ENCODE measurements at regions not wholly inside any gene's neighbourhood (a gene's known extent, or its start where the extent isn't known, plus 50 kb on each side); places are given as distances from the start of the nearest gene placed in this dataset.

DNA sequence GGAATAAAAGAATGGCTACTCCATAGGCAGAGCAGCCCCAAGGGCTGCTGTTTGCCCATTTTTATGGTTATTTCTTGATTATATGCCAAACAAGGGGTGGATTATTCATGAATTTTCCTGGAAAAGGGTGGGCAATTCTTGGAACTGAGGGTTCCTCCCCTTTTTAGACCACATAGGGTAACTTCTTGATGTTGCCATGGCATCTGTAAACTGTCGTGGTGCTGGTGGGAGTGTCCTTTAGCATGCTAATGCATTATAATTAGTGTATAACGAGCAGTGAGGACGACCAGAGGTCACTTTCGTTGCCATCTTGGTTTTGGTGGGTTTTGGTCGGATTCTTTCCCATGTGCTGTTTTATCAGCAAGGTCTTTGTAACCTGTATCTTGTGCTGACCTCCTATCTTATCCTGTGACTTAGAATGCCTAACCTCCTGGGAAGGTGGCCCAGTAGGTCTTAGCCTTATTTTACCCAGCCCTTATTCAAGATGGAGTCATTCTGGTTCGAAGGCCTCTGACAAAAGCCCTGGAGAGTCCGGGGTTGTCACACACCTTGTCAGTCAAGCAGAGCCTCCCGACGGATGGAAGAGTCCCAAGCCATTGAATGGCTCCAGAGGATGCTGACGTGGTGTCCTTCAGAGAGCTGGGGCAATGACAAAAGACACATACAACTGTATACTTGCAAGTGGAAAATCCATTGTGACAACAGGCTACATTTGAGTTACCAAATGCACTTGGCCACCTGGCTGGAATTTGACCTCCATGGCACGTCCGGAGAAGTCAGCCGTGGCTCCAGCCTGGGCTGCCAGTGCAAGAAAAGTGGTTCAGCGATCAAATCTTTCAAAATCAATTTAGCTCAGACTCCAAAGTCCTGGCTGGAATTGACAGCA, 67.1 kb upstream of the CLINT1 start:
- TF ChIP-seq ELF4 (CRISPR knock-in tag; IDR thresholded peaks at IDR 0.05; ENCODE audit: low read depth) (no peak), ZNF416 (CRISPR knock-in tag; IDR thresholded peaks at IDR 0.05) (no peak), ZNF423 (CRISPR knock-in tag; IDR thresholded peaks at IDR 0.05) (no peak), FOXK1 (CRISPR knock-in tag; IDR thresholded peaks at IDR 0.05) (no peak), JAZF1 (CRISPR knock-in tag; IDR thresholded peaks at IDR 0.05) (no peak), HMGA2 (CRISPR knock-in tag; IDR thresholded peaks at IDR 0.05) (no peak), PRRX2 (CRISPR knock-in tag; IDR thresholded peaks at IDR 0.05) (no peak), ZNF232 (CRISPR knock-in tag; IDR thresholded peaks at IDR 0.05) (no peak), ZNF219 (CRISPR knock-in tag; IDR thresholded peaks at IDR 0.05; ENCODE audit: borderline replicate concordance) (no peak)
- TF ChIP-seq, protein P1, sequence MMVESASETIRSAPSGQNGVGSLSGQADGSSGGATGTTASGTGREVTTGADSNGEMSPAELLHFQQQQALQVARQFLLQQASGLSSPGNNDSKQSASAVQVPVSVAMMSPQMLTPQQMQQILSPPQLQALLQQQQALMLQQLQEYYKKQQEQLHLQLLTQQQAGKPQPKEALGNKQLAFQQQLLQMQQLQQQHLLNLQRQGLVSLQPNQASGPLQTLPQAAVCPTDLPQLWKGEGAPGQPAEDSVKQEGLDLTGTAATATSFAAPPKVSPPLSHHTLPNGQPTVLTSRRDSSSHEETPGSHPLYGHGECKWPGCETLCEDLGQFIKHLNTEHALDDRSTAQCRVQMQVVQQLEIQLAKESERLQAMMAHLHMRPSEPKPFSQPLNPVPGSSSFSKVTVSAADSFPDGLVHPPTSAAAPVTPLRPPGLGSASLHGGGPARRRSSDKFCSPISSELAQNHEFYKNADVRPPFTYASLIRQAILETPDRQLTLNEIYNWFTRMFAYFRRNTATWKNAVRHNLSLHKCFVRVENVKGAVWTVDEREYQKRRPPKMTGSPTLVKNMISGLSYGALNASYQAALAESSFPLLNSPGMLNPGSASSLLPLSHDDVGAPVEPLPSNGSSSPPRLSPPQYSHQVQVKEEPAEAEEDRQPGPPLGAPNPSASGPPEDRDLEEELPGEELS (CRISPR knock-in tag; IDR thresholded peaks at IDR 0.05): no peak
- TF ChIP-seq, protein P2, sequence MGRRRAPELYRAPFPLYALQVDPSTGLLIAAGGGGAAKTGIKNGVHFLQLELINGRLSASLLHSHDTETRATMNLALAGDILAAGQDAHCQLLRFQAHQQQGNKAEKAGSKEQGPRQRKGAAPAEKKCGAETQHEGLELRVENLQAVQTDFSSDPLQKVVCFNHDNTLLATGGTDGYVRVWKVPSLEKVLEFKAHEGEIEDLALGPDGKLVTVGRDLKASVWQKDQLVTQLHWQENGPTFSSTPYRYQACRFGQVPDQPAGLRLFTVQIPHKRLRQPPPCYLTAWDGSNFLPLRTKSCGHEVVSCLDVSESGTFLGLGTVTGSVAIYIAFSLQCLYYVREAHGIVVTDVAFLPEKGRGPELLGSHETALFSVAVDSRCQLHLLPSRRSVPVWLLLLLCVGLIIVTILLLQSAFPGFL (CRISPR knock-in tag; IDR thresholded peaks at IDR 0.05; ENCODE audit: borderline replicate concordance): no peak
- TF ChIP-seq, protein P3, sequence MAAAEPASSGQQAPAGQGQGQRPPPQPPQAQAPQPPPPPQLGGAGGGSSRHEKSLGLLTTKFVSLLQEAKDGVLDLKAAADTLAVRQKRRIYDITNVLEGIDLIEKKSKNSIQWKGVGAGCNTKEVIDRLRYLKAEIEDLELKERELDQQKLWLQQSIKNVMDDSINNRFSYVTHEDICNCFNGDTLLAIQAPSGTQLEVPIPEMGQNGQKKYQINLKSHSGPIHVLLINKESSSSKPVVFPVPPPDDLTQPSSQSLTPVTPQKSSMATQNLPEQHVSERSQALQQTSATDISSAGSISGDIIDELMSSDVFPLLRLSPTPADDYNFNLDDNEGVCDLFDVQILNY (CRISPR knock-in tag; IDR thresholded peaks at IDR 0.05): no peak
- TF ChIP-seq, protein P4, sequence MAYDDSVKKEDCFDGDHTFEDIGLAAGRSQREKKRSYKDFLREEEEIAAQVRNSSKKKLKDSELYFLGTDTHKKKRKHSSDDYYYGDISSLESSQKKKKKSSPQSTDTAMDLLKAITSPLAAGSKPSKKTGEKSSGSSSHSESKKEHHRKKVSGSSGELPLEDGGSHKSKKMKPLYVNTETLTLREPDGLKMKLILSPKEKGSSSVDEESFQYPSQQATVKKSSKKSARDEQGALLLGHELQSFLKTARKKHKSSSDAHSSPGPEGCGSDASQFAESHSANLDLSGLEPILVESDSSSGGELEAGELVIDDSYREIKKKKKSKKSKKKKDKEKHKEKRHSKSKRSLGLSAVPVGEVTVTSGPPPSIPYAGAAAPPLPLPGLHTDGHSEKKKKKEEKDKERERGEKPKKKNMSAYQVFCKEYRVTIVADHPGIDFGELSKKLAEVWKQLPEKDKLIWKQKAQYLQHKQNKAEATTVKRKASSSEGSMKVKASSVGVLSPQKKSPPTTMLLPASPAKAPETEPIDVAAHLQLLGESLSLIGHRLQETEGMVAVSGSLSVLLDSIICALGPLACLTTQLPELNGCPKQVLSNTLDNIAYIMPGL (CRISPR knock-in tag; IDR thresholded peaks at IDR 0.05): no peak
- TF ChIP-seq, protein P5, sequence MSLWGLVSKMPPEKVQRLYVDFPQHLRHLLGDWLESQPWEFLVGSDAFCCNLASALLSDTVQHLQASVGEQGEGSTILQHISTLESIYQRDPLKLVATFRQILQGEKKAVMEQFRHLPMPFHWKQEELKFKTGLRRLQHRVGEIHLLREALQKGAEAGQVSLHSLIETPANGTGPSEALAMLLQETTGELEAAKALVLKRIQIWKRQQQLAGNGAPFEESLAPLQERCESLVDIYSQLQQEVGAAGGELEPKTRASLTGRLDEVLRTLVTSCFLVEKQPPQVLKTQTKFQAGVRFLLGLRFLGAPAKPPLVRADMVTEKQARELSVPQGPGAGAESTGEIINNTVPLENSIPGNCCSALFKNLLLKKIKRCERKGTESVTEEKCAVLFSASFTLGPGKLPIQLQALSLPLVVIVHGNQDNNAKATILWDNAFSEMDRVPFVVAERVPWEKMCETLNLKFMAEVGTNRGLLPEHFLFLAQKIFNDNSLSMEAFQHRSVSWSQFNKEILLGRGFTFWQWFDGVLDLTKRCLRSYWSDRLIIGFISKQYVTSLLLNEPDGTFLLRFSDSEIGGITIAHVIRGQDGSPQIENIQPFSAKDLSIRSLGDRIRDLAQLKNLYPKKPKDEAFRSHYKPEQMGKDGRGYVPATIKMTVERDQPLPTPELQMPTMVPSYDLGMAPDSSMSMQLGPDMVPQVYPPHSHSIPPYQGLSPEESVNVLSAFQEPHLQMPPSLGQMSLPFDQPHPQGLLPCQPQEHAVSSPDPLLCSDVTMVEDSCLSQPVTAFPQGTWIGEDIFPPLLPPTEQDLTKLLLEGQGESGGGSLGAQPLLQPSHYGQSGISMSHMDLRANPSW (CRISPR knock-in tag; conservative IDR thresholded peaks at IDR 0.05; ENCODE audit: low read depth): no peak
- TF ChIP-seq, protein P6, sequence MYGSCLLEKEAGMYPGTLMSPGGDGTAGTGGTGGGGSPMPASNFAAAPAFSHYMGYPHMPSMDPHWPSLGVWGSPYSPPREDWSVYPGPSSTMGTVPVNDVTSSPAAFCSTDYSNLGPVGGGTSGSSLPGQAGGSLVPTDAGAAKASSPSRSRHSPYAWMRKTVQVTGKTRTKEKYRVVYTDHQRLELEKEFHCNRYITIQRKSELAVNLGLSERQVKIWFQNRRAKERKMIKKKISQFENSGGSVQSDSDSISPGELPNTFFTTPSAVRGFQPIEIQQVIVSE (CRISPR knock-in tag; IDR thresholded peaks at IDR 0.05; ENCODE audit: borderline replicate concordance): no peak
- TF ChIP-seq, protein P7, sequence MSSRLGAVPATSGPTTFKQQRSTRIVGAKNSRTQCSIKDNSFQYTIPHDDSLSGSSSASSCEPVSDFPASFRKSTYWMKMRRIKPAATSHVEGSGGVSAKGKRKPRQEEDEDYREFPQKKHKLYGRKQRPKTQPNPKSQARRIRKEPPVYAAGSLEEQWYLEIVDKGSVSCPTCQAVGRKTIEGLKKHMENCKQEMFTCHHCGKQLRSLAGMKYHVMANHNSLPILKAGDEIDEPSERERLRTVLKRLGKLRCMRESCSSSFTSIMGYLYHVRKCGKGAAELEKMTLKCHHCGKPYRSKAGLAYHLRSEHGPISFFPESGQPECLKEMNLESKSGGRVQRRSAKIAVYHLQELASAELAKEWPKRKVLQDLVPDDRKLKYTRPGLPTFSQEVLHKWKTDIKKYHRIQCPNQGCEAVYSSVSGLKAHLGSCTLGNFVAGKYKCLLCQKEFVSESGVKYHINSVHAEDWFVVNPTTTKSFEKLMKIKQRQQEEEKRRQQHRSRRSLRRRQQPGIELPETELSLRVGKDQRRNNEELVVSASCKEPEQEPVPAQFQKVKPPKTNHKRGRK (CRISPR knock-in tag; IDR thresholded peaks at IDR 0.05; ENCODE audit: borderline replicate concordance): no peak
- TF ChIP-seq, protein P8, sequence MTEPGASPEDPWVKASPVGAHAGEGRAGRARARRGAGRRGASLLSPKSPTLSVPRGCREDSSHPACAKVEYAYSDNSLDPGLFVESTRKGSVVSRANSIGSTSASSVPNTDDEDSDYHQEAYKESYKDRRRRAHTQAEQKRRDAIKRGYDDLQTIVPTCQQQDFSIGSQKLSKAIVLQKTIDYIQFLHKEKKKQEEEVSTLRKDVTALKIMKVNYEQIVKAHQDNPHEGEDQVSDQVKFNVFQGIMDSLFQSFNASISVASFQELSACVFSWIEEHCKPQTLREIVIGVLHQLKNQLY (CRISPR knock-in tag; IDR thresholded peaks at IDR 0.05): no peak
- TF ChIP-seq, protein P9, sequence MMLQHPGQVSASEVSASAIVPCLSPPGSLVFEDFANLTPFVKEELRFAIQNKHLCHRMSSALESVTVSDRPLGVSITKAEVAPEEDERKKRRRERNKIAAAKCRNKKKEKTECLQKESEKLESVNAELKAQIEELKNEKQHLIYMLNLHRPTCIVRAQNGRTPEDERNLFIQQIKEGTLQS (CRISPR knock-in tag; conservative IDR thresholded peaks at IDR 0.05): no peak
- TF ChIP-seq, protein P10, sequence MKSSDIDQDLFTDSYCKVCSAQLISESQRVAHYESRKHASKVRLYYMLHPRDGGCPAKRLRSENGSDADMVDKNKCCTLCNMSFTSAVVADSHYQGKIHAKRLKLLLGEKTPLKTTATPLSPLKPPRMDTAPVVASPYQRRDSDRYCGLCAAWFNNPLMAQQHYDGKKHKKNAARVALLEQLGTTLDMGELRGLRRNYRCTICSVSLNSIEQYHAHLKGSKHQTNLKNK (CRISPR knock-in tag; IDR thresholded peaks at IDR 0.05): no peak
- ATAC-seq (no peak), DNase-seq (ENCODE audit: low spot score) (no peak)
- peaks cover 3% of the 10 kb centered on the region; the same call in 1 of the 2 replicates for H3K27me3 Mint-ChIP-seq (ENCODE audit: low read depth)
- ChIA-PET POLR2A (interaction anchor here (0.9 kb wide), 1 partner anchor 18 kb away, joined by 3 read pairs; no protein-coding TSS in a partner anchor), CTCF (interaction anchor here (0.6 to 1.8 kb wide), 8 partner anchors 8 to 109 kb away, joined by 3 to 11 read pairs (median 5); no protein-coding TSS in a partner anchor)
- H3K9me3 Mint-ChIP-seq: no peaks in the 10 kb centered on the region
- H3K36me3 Mint-ChIP-seq: no peaks in the 10 kb centered on the region
- no peak overlapping the region for H3K4me3 Mint-ChIP-seq
- H3K27ac Mint-ChIP-seq: no peak overlapping the region
- peaks cover 52% of the 10 kb centered on the region for H3K4me1 Mint-ChIP-seq

Measured in WTC11 (cell line).